Hippocampal formation (tissue), 2 donors: ENCODE measurements at regions not wholly inside any gene's neighbourhood (a gene's known extent, or its start where the extent isn't known, plus 50 kb on each side); places are given as distances from the start of the nearest gene placed in this dataset.
"Not testable (repeated sequence)": the region's sequence is repeated elsewhere in the genome, so short reads cannot be mapped to it uniquely, and the experiment has no call there.

Experiments
- DNase-seq, 2 donors: peaks; one replicate each; lab custom pipeline; 2025; lab: John Stamatoyannopoulos, UW

- no peak for DNase-seq
Observed at GRCh38 chr9:119761812-119762211, 392.6 kb upstream of the BRINP1 start.

- no peak for DNase-seq
Observed at GRCh38 chr9:119758990-119759389, 389.8 kb upstream of the BRINP1 start.

DNA sequence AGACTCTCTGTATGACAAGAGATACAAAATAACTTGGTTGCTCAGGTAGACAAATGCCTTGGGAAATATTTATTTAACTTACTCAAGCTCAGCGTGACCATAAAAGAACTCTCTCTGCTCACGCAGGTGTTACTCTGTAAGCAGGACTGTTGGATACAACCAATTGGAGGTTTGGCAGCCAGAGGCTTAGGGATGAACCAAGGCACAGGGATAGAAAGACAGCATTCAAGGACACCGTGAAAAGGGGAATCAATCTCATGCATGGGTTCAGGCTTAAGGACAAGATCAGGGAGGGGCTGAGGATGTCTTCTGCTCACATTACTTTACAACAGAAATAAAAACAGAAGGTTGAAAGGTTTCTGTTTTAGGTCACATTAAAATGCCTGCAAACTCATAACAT, 389.0 kb upstream of the BRINP1 start:
- DNase-seq, result no peak

DNA sequence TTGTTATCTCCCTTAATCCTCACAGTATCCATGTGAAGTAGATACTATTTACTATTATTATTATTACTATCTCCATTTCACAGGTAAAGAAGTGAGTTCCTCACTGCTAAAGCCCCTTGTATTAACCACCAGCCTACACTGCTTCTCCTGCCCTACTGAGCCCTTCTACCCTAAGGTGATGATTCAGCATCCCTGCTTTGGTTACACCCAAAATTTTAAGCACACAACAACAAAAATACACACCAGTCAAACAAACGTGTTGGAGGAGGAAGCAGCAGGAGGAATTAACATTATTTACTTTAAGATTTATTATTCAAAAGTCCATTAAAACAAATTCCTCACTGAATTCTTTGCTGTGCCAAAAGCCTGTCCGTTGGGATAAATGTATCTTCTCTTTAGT, 370.2 kb upstream of the BRINP1 start:
- no peak for DNase-seq

DNA sequence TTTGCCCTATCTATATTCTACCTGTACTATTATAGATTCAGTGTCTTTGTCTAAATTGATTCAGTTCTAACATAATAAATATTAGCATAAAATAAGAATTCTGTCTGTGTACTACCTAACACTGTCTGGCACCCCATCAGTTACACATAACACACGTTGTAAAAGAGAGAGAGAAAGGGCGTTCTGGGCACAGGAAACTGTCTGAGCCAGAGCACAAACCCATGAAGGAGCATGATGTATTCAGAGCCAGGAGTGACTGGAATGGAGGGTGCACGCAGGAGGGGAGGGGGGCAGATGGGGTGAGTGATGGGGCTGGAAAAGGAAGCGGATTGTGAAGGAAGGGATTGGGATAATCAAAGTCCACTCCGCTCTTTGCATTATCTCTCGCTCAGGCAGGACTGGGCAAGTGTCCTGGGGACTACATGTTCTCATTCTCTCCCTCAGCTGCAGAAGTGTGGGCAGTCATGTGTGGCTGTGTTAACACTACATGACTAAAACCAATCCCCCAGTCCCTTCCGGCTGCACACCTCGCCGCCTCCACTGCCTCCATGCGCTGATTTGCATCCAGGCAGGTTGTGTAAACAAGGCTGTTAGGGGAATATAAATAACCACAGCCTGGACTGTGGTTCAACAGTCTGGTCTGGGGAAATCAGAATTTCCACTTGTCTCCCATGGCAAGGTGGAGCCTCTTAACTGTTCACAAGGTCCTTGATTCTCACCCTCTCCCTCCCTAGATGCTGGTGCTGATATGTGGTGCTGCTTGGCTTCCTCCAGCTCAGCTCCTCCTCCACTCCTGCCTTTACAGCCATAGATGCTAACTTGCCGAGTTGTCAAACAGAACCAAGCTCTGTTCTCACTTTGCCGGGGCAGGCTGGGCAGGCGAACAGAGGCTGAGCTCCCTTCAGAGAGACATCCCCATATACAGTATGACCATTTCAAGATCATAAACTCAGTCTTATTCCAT, 367.5 kb upstream of the BRINP1 start:
- DNase-seq, result no peak

GRCh38 chr9:119727988-119728387, 358.8 kb upstream of the BRINP1 start:
- no peak for DNase-seq

- no peak for DNase-seq
Observed at GRCh38 chr9:119726035-119726434, 356.8 kb upstream of the BRINP1 start.

GRCh38 chr9:119722384-119722783, 353.1 kb upstream of the BRINP1 start:
- DNase-seq, result no peak

DNA sequence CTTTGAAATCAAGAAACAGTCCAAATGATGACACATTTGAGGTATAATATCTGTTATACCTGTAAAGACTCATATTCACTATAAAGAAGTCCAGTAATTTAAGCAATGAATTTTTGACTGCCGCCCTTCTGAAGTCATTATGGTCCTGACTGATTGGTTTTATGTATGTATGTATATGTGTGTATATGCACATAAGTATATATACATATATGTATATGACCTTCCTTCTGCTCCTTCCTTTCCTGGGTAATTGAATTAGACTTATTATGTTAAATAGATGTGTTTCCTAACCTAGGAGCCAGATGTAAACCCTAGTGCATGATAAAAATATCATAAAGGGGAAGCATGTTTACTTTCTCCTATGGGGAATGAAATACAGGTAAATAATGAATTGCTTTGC, 343.1 kb upstream of the BRINP1 start:
- no peak for DNase-seq

DNA sequence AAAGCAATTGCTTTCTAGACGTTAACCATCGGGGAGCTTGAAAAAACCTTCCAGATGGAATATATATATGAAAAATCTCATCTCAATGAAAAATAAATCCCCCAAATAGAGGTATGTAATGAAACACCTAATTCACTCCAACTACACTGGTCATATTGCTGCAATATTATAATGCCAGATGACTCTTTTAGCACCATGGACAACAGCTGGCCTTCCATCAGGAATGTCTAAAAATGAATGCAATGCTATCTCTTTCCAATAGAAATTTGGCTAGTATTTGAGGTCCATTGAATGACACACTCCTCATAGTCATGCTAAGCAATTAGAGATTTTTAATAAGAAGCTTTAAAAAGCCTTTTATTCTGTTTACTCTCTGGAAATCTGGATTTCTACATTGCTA, 340.2 kb upstream of the BRINP1 start:
- DNase-seq, result no peak

DNA sequence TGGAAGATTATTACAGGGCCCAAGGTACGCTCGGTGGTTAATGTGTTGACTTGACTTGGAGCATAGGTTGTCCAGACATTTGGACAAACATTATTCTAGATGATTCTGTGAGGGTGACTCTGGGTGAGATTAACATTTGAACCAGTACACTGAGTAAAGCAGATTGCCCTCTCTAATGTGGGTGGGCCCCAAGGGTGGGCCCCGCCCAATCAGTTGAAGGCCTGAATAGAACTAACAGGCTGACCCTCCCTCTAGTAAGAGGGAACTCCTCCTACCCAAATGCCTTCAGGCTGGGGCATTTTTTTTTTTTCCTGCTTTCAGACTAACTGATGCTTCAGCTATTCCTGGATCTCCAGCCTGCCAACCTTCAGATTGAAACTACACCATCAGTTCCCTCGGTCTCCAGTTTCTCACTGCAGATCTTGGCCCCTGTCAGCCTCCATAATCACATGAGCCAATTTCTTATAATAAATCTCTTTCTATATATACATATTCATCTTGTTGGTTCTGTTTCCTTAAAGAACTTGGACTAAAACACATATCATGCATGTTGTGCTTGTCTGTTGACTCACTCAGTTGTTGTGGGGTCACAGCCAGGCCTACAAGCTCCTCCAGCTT, 338.1 kb upstream of the BRINP1 start:
- DNase-seq, result no peak

- no peak for DNase-seq
Observed at GRCh38 chr9:119701651-119702050, 332.4 kb upstream of the BRINP1 start.

GRCh38 chr9:119698535-119698934, 329.3 kb upstream of the BRINP1 start:
- no peak for DNase-seq

DNA sequence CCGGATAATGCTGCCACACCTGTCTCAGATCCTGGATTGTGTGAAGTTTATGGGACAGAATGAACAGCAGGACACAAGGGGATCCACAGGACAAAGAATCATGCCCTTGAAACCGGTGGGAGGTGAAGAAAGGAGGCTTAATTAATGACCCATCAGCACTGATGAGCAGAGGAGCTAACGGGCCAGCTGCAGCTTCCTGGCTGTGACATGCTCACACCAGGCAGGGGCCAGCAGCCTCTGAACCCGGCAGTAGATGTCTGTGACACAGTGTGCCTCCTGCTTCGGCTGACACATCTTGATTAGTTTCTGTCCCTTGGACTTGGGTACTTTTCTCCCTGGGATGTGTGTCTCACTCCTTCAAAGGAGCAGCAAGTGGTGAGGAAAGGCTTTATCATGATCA, 328.8 kb upstream of the BRINP1 start:
- DNase-seq, result no peak

DNA sequence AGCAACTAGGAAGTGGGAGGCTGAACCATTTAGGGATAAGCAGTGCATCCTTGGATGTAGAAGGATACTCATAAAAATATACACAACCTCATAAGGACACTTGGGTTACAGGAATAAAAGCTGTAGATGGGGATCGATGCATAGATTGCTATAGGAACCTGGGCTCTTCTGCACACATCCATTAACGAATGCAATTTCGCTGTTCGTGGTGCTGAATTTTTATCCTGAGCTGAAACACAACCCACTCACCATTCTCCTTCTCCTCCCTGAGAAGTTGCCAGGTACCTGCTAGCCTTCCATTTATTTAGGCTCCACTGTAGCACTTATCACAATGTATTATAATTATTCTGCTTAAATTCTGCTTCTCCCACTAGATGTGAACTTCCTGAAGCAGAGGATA, 320.6 kb upstream of the BRINP1 start:
- DNase-seq, result no peak

DNA sequence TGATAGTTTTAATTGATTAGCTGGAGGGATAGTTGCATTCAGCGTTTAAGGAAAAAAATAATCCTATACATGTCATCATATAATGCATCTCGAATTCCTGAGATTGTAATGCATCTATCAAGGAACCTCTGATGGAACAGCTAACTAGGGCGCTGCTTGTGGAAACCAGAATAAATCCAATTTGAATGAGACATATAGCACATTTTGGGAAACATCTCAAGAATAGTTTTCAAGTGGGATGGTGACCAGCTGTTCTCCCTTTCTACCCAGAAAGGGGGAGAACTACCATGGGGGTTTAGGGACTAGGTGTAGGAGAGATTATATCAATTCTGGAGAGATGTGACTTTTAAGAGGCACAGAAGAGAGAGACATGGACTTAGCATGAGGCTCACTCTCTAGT, 319.3 kb upstream of the BRINP1 start:
- no peak for DNase-seq

DNA sequence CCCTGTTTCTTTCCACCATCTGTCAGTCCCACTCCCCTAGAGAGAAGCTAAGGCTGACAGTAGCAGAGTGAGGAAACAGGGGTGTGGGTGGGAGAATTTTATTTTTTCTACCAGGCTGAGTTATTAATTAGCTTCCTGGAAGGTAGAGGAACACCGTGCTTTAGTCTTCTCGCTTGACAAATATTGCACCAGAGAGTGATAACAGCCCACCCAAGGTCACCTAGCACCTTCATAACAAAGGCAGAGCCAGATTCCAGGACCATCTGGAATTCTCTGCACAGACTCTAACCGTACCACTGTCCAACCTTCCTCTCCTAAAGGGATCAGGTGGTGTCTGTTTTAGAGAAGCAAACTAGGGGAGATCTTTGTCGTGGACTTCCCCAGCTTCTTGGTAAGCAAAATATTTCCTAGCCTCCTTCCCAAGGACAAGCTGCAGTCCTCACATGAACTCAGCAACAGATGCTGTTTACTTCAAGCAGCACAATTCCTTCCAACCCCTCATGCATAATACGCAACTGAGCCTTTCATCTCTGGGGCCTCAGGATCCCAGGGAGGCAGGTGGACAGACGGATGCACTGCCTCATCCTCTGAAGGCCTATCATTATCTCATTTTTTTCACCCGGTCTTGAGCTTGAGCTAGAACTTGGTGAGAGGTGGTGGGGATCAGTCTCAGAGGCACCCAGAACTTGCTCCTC, 308.7 kb upstream of the BRINP1 start:
- DNase-seq, result no peak

GRCh38 chr9:119675951-119676350, 306.7 kb upstream of the BRINP1 start:
- no peak for DNase-seq

DNA sequence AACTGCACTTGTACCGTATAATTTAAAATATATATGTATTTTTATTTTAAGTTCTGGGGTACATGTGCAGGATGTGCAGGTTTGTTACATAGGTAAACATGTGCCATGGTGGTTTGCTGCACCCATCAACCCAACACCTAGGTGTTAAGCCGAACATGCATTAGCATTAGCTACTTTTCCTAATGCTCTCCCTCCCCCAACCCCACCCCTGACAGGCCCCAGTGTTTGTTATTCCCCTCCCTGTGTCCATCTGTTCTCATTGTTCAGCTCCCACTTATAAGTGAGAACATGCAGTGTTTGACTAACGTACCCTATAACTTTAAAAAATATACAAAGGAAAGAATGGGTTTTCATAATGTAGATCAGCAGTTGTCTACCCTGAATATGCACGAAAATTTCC, 303.5 kb upstream of the BRINP1 start:
- not testable (repeated sequence) for DNase-seq

DNA sequence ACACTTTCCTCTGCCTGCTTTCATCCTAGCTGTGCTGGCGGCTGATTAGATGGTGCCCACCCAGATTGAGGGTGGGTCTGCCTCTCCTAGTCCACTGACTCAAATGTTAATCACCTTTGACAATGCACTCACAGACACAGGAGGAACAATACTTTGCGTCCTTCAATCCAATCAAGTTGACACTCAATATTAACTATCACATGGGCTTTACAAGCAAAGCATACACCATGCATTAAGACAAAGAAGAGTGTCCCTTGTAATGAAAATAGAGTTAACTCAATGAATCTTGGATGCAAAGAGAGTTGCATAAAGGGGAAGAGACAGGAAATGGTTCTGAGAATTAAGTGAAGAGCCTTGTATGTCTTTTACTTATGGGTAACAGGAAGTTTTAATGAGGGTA, 298.7 kb upstream of the BRINP1 start:
- DNase-seq, result no peak

DNA sequence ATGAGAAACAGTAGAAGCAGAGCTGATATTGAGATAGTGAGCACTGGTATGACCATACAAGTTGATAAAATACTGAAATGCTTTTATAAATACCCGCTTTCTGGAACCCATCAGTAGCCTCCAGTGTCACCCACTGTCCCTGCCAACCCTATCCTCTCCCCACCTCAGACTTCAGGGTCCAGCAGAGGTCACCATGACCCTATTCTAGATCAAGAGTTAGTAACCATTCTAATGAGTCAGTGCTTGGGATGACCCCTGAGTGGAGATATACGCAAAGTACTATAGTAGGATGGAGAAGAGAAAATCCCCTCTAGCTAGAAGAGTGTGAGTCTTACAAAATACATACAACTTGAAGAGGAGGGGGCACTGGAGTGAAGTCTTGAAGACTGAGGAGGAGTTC, 297.9 kb upstream of the BRINP1 start:
- DNase-seq, result no peak

DNA sequence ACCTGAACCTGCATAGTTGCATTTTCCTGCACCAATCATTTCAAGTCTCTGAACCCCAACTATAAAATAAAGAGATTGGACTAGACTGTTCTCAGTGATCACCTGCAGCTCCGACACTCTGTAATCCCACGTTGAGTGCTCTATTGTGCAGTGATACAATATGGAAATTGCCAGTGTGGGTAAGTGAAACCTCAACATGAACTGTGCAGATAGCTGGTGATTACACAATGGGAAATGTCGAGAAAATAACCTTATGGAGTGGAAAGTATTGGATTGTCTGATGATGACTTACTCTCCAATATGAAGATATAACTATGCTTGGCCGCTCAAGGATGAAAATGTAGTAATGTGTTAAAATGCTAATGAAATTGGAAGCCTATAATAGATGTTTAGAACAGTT, 293.1 kb upstream of the BRINP1 start:
- no peak for DNase-seq

GRCh38 chr9:119652931-119653330, 283.7 kb upstream of the BRINP1 start:
- DNase-seq, result no peak
